ENCODE measurements at regions not wholly inside any gene's neighbourhood (a gene's known extent, or its start where the extent isn't known, plus 50 kb on each side); places are given as distances from the start of the nearest gene placed in this dataset.

- Mint-ChIP-seq H3K27ac (no peak overlapping the region), H3K9me3 (peaks cover 7% of the 10 kb centered on the region), H3K4me3 (no peak overlapping the region), H3K36me3 (ENCODE audit: low read depth) (no peaks in the 10 kb centered on the region), H3K27me3 (ENCODE audit: low read depth) (no peaks in the 10 kb centered on the region), H3K4me1 (peaks cover 27% of the 10 kb centered on the region)
- no peak for TF ChIP-seq CTCF (IDR thresholded peaks at IDR 0.05; ENCODE audit: unreplicated experiment in 3 of 3)
Measured at GRCh38 chr2:147025646-147026585, 818.9 kb upstream of the ACVR2A start.

GRCh38 chr2:147019311-147019710 is 825.5 kb upstream of the ACVR2A start:
- no peak overlapping the region for H3K4me3 Mint-ChIP-seq
- peaks cover 5% of the 10 kb centered on the region for H3K9me3 Mint-ChIP-seq
- H3K27me3 Mint-ChIP-seq (ENCODE audit: low read depth) = no peaks in the 10 kb centered on the region
- no peaks in the 10 kb centered on the region for H3K36me3 Mint-ChIP-seq (ENCODE audit: low read depth)
- no peak overlapping the region for H3K27ac Mint-ChIP-seq
- TF ChIP-seq CTCF (IDR thresholded peaks at IDR 0.05; ENCODE audit: unreplicated experiment in 3 of 3) = no peak
- no peaks in the 10 kb centered on the region for H3K4me1 Mint-ChIP-seq

DNA sequence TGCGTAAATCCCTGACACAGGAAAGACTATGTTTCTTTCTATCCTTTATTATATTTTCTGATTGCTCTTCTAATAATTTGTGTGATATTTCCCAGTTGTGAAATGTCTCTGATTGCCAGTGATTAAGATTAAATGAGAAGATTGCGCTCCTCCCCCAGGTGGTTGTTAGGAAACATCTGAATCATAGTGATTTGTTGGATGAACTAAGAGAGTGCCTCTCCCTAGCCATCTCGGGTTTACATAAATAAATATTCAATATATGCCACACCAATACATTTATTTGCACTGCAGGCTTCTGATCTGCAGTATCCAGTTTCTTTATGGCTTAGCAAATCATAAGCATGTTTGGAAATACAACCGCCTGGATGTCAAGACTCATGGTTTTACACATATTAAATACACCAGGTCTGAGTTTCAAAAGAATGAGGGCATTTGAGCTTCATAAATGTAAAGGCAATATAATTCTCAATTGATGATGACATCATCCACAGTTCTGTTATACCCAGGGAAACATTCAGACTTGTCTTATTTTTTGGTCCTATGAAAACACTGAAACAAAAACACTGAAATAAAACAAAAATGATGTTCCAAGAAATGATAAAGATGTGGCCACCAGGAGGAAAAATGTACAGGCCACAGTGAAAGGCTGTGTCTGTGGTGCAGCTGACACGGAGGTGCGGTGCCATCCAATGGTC is 826.7 kb upstream of the ACVR2A start:
- Mint-ChIP-seq H3K9me3 (peaks cover 5% of the 10 kb centered on the region), H3K27ac (no peak overlapping the region), H3K4me1 (no peaks in the 10 kb centered on the region), H3K4me3 (no peak overlapping the region), H3K27me3 (ENCODE audit: low read depth) (no peaks in the 10 kb centered on the region), H3K36me3 (ENCODE audit: low read depth) (no peaks in the 10 kb centered on the region)
- TF ChIP-seq CTCF (IDR thresholded peaks at IDR 0.05; ENCODE audit: unreplicated experiment in 3 of 3) = no peak

DNA sequence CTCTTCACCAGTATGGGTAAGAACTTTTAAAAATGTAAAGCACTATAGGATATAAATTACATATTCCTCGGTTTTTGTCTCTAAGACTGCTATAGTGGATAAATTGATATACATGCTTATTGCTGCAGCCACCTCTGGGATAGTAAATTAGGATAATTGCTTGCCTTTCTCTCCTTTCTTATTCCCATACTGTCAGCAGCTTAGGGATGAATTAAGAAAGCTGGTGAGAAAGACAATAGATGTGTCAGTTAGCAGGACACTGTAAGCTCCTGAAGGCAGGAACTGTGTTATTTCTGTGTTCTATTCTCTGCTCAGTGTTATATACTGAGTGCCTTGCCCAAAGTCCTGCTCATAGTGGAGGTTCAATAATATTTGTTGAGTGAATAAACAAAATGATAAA is 828.6 kb upstream of the ACVR2A start:
- Mint-ChIP-seq H3K9me3 (no peaks in the 10 kb centered on the region), H3K4me1 (no peaks in the 10 kb centered on the region), H3K27ac (no peak overlapping the region), H3K27me3 (ENCODE audit: low read depth) (no peaks in the 10 kb centered on the region), H3K36me3 (ENCODE audit: low read depth) (no peaks in the 10 kb centered on the region), H3K4me3 (no peak overlapping the region)
- no peak for TF ChIP-seq CTCF (IDR thresholded peaks at IDR 0.05; ENCODE audit: unreplicated experiment in 3 of 3)

GRCh38 chr2:147015591-147015990 is 829.2 kb upstream of the ACVR2A start:
- no peak overlapping the region for H3K27ac Mint-ChIP-seq
- TF ChIP-seq CTCF (IDR thresholded peaks at IDR 0.05; ENCODE audit: unreplicated experiment in 3 of 3) = no peak
- H3K4me1 Mint-ChIP-seq = no peaks in the 10 kb centered on the region
- no peak overlapping the region for H3K4me3 Mint-ChIP-seq
- no peaks in the 10 kb centered on the region for H3K36me3 Mint-ChIP-seq (ENCODE audit: low read depth)
- no peaks in the 10 kb centered on the region for H3K27me3 Mint-ChIP-seq (ENCODE audit: low read depth)
- no peaks in the 10 kb centered on the region for H3K9me3 Mint-ChIP-seq
